Activated T-cell treated with anti-CD3 and anti-CD28 coated beads, Interleukin-2, amount 50 U/mL, for 4 hours (primary cell): ENCODE measurements at regions not wholly inside any gene's neighbourhood (a gene's known extent, or its start where the extent isn't known, plus 50 kb on each side); places are given as distances from the start of the nearest gene placed in this dataset.

Experiments
- ATAC-seq, 2 donors: fragments of 200-7000 bp; cut with Tn5 transposase; one replicate each; pipeline ENCODE4 v1.10.0; 2021
- DNase-seq: peaks from one replicate; pipeline ENCODE4 v3.0.0-alpha.2; 2020
- H3K27me3 Mint-ChIP-seq: one replicate; pipeline ENCODE4 v1.8.0; 2021; ENCODE audit warnings: low read depth, mixed read lengths
- H3K36me3 Mint-ChIP-seq: one replicate; pipeline ENCODE4 v1.8.0; 2022; ENCODE audit warnings: mixed read lengths; ENCODE audit not compliant: insufficient read depth
- H3K4me1 Mint-ChIP-seq: one replicate; pipeline ENCODE4 v1.8.0; 2021; ENCODE audit warnings: low read depth, mixed read lengths
- H3K4me3 Mint-ChIP-seq: one replicate; pipeline ENCODE4 v1.8.0; 2021; ENCODE audit warnings: mild to moderate bottlenecking, moderate library complexity, mixed read lengths
- H3K9me3 Mint-ChIP-seq: one replicate; pipeline ENCODE4 v1.8.0; 2021; ENCODE audit warnings: mixed read lengths

- Mint-ChIP-seq H3K4me3 (no peak overlapping the region), H3K27me3 (no peaks in the 10 kb centered on the region), H3K9me3 (peaks cover 4% of the 10 kb centered on the region), H3K36me3 (no peaks in the 10 kb centered on the region), H3K4me1 (no peaks in the 10 kb centered on the region)
- DNase-seq (no peak), ATAC-seq (no peak)
These were observed 407.4 kb downstream of the BRINP1 start for GRCh38 chr9:118961857-118962256.

- no peak overlapping the region for H3K4me3 Mint-ChIP-seq
- no peaks in the 10 kb centered on the region for H3K27me3 Mint-ChIP-seq
- H3K4me1 Mint-ChIP-seq = no peaks in the 10 kb centered on the region
- ATAC-seq (no peak), DNase-seq (no peak)
- H3K36me3 Mint-ChIP-seq = no peaks in the 10 kb centered on the region
- H3K9me3 Mint-ChIP-seq = peaks cover 4% of the 10 kb centered on the region
These were observed 406.8 kb downstream of the BRINP1 start for GRCh38 chr9:118962426-118962825.

- Mint-ChIP-seq H3K9me3 (peaks cover 4% of the 10 kb centered on the region), H3K27me3 (no peaks in the 10 kb centered on the region), H3K36me3 (no peaks in the 10 kb centered on the region), H3K4me3 (no peak overlapping the region), H3K4me1 (no peaks in the 10 kb centered on the region)
- ATAC-seq (no peak), DNase-seq (no peak)
These were observed 405.6 kb downstream of the BRINP1 start for GRCh38 chr9:118963674-118964073.

GRCh38 chr9:118967901-118968300 lies 401.3 kb downstream of the BRINP1 start:
- Mint-ChIP-seq H3K4me1 (no peaks in the 10 kb centered on the region), H3K4me3 (no peak overlapping the region), H3K36me3 (no peaks in the 10 kb centered on the region), H3K9me3 (peaks cover 11% of the 10 kb centered on the region), H3K27me3 (no peaks in the 10 kb centered on the region)
- DNase-seq (no peak), ATAC-seq (no peak)

GRCh38 chr9:118975736-118976135 lies 393.5 kb downstream of the BRINP1 start:
- Mint-ChIP-seq H3K4me1 (no peaks in the 10 kb centered on the region), H3K9me3 (peaks cover 5% of the 10 kb centered on the region), H3K36me3 (no peaks in the 10 kb centered on the region), H3K27me3 (no peaks in the 10 kb centered on the region), H3K4me3 (no peak overlapping the region)
- ATAC-seq (no peak), DNase-seq (no peak)

- no peaks in the 10 kb centered on the region for H3K27me3 Mint-ChIP-seq
- ATAC-seq = no peak
- no peaks in the 10 kb centered on the region for H3K4me1 Mint-ChIP-seq
- no peaks in the 10 kb centered on the region for H3K36me3 Mint-ChIP-seq
- H3K9me3 Mint-ChIP-seq = peaks cover 3% of the 10 kb centered on the region
- H3K4me3 Mint-ChIP-seq = no peak overlapping the region
- DNase-seq = no peak
These were observed 393.1 kb downstream of the BRINP1 start for GRCh38 chr9:118976160-118976559.

- H3K36me3 Mint-ChIP-seq = no peaks in the 10 kb centered on the region
- no peak overlapping the region for H3K4me3 Mint-ChIP-seq
- no peaks in the 10 kb centered on the region for H3K27me3 Mint-ChIP-seq
- no peak for DNase-seq
- ATAC-seq = no peak
- no peaks in the 10 kb centered on the region for H3K4me1 Mint-ChIP-seq
- peaks cover 3% of the 10 kb centered on the region for H3K9me3 Mint-ChIP-seq
These were observed 384.6 kb downstream of the BRINP1 start for GRCh38 chr9:118984607-118985006.

- Mint-ChIP-seq H3K4me1 (no peaks in the 10 kb centered on the region), H3K36me3 (no peaks in the 10 kb centered on the region), H3K4me3 (no peak overlapping the region), H3K9me3 (peaks cover 4% of the 10 kb centered on the region), H3K27me3 (no peaks in the 10 kb centered on the region)
- DNase-seq (no peak), ATAC-seq (no peak)
These were observed 383.4 kb downstream of the BRINP1 start for GRCh38 chr9:118985851-118986250.

GRCh38 chr9:118987167-118987566 lies 382.1 kb downstream of the BRINP1 start:
- peaks cover 4% of the 10 kb centered on the region for H3K9me3 Mint-ChIP-seq
- no peaks in the 10 kb centered on the region for H3K36me3 Mint-ChIP-seq
- no peak for ATAC-seq
- no peaks in the 10 kb centered on the region for H3K4me1 Mint-ChIP-seq
- DNase-seq = no peak
- no peaks in the 10 kb centered on the region for H3K27me3 Mint-ChIP-seq
- H3K4me3 Mint-ChIP-seq = no peak overlapping the region

DNA sequence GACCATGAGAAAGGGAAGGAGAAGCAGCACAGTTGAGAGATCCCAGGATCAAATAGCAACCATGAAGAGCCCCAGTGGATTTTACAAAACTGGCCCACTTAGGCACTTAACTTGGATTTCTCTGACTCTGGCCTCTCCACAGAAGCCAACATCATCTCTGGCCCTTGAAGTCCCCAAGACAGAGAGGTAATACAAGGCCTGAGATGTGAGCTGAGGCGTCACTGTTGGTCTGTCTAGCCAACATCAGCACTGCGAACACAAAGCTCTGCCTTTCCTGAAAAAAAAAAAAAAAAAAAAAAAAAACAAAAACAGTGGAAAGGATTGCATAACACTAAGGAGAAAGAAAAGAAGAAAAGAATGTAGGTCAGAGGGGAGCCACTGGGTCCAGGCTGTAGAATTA lies 378.3 kb downstream of the BRINP1 start:
- peaks cover 4% of the 10 kb centered on the region for H3K9me3 Mint-ChIP-seq
- no peaks in the 10 kb centered on the region for H3K27me3 Mint-ChIP-seq
- H3K4me1 Mint-ChIP-seq = no peaks in the 10 kb centered on the region
- H3K4me3 Mint-ChIP-seq = no peak overlapping the region
- ATAC-seq (no peak), DNase-seq (no peak)
- H3K36me3 Mint-ChIP-seq = no peaks in the 10 kb centered on the region

GRCh38 chr9:118991366-118992285 lies 377.6 kb downstream of the BRINP1 start:
- H3K4me1 Mint-ChIP-seq = no peaks in the 10 kb centered on the region
- H3K9me3 Mint-ChIP-seq = peaks cover 4% of the 10 kb centered on the region
- ATAC-seq (no peak), DNase-seq (no peak)
- no peaks in the 10 kb centered on the region for H3K27me3 Mint-ChIP-seq
- no peak overlapping the region for H3K4me3 Mint-ChIP-seq
- no peaks in the 10 kb centered on the region for H3K36me3 Mint-ChIP-seq

- Mint-ChIP-seq H3K9me3 (peaks cover 7% of the 10 kb centered on the region), H3K4me1 (no peaks in the 10 kb centered on the region), H3K27me3 (no peaks in the 10 kb centered on the region), H3K36me3 (no peaks in the 10 kb centered on the region), H3K4me3 (no peak overlapping the region)
- ATAC-seq = no peak
- DNase-seq = no peak
These were observed 376.1 kb downstream of the BRINP1 start for GRCh38 chr9:118992813-118993794.

GRCh38 chr9:118993965-118994364 lies 375.3 kb downstream of the BRINP1 start:
- ATAC-seq = no peak
- Mint-ChIP-seq H3K27me3 (no peaks in the 10 kb centered on the region), H3K4me1 (no peaks in the 10 kb centered on the region), H3K4me3 (no peak overlapping the region), H3K36me3 (no peaks in the 10 kb centered on the region), H3K9me3 (peaks cover 7% of the 10 kb centered on the region)
- no peak for DNase-seq

- H3K9me3 Mint-ChIP-seq = peaks cover 7% of the 10 kb centered on the region
- no peak for ATAC-seq
- H3K4me1 Mint-ChIP-seq = no peaks in the 10 kb centered on the region
- H3K36me3 Mint-ChIP-seq = no peaks in the 10 kb centered on the region
- no peaks in the 10 kb centered on the region for H3K27me3 Mint-ChIP-seq
- DNase-seq = no peak
- no peak overlapping the region for H3K4me3 Mint-ChIP-seq
These were observed 366.7 kb downstream of the BRINP1 start for GRCh38 chr9:119002491-119002890.
